IMR-90 (cell line): ENCODE measurements at regions not wholly inside any gene's neighbourhood (a gene's known extent, or its start where the extent isn't known, plus 50 kb on each side); places are given as distances from the start of the nearest gene placed in this dataset.

Experiments used
- ATAC-seq: fragments of 200-7000 bp; cut with Tn5 transposase; 2 replicates; pipeline ENCODE4 v1.9.1; 2020; ENCODE audit warnings: low read depth, mild to moderate bottlenecking, moderate library complexity
- BruUV-seq: library from RNA; stranded (reverse); fragments of 400-500 nt; replicated peaks from 2 replicates; lab custom pipeline; 2021; lab: Mats Ljungman, UMichigan
- CTCF ChIA-PET: fragments of 300-600 bp; formaldehyde crosslinking; extraction: SDS; loops from one replicate; lab custom pipeline; 2021; ENCODE audit warnings: antibody characterized with exemption; lab: Yijun Ruan, JAX
- POLR2A ChIA-PET: fragments of 300-600 bp; sonication (Branson Sonifier 250); formaldehyde crosslinking; loops from one replicate; lab custom pipeline; 2022; ENCODE audit warnings: antibody characterized with exemption; ENCODE audit not compliant: unreplicated experiment; lab: Charles Lee
- DNase-seq: peaks from one replicate; pipeline ENCODE4 v3.0.0; 2013
- H2AFZ ChIP-seq: replicated peaks from 2 replicates; pipeline ENCODE3; 2013; ENCODE audit warnings: low read length, mild to moderate bottlenecking; ENCODE audit not compliant: poor library complexity
- H2AK5ac ChIP-seq: 2 replicates; pipeline ENCODE4 v1.6.1; 2013; ENCODE audit warnings: low read depth, low read length, inconsistent platforms
- H2AK9ac ChIP-seq: replicated peaks from 2 replicates; pipeline ENCODE3; 2013; ENCODE audit warnings: mild to moderate bottlenecking, low read depth, low read length, moderate library complexity; ENCODE audit not compliant: poor library complexity
- H2BK120ac ChIP-seq: 2 replicates; pipeline ENCODE4 v1.6.1; 2013; ENCODE audit warnings: low read depth, low read length, inconsistent platforms
- H2BK15ac ChIP-seq: 3 replicates; pipeline ENCODE4 v1.6.1; 2013; ENCODE audit warnings: low read depth, low read length, inconsistent platforms
- H2BK20ac ChIP-seq: 2 replicates; pipeline ENCODE4 v1.6.1; 2013; ENCODE audit warnings: low read depth, mild to moderate bottlenecking, inconsistent platforms, low read length, moderate library complexity
- H2BK5ac ChIP-seq: 2 replicates; pipeline ENCODE4 v1.6.1; 2013; ENCODE audit warnings: mild to moderate bottlenecking, low read depth, low read length, inconsistent platforms; ENCODE audit not compliant: poor library complexity, severe bottlenecking
- H3K14ac ChIP-seq: replicated peaks from 2 replicates; pipeline ENCODE4 v1.6.1; 2013; ENCODE audit warnings: low read depth, low read length, inconsistent platforms
- H3K18ac ChIP-seq: 2 replicates; pipeline ENCODE4 v1.6.1; 2013; ENCODE audit warnings: low read depth, low read length, control low read depth
- H3K23ac ChIP-seq: 2 replicates; pipeline ENCODE4 v1.6.1; 2013; ENCODE audit warnings: low read depth, low read length, inconsistent platforms
- H3K27ac ChIP-seq: 2 replicates; pipeline ENCODE4 v1.5.1; 2013; ENCODE audit warnings: mild to moderate bottlenecking, control low read depth, low read length; ENCODE audit not compliant: insufficient read depth
- H3K27me3 ChIP-seq: 2 replicates; pipeline ENCODE4 v1.6.1; 2013; ENCODE audit warnings: low read length; ENCODE audit not compliant: control insufficient read depth, insufficient read depth
- H3K36me3 ChIP-seq: 2 replicates; pipeline ENCODE4 v1.6.1; 2013; ENCODE audit warnings: low read length, mixed read lengths; ENCODE audit not compliant: control insufficient read depth, insufficient read depth
- H3K4ac ChIP-seq: 2 replicates; pipeline ENCODE4 v1.6.1; 2013; ENCODE audit warnings: low read depth, low read length, inconsistent platforms
- H3K4me1 ChIP-seq: 2 replicates; pipeline ENCODE4 v1.6.1; 2013; ENCODE audit warnings: low read length, mixed read lengths; ENCODE audit not compliant: control insufficient read depth, insufficient read depth
- H3K4me2 ChIP-seq: 2 replicates; pipeline ENCODE4 v1.6.1; 2013; ENCODE audit warnings: low read depth, mild to moderate bottlenecking, control low read depth, low read length, moderate library complexity
- H3K4me3 ChIP-seq: 2 replicates; pipeline ENCODE4 v1.5.1; 2013; ENCODE audit warnings: low read depth, mild to moderate bottlenecking, control low read depth, low read length, moderate library complexity; ENCODE audit not compliant: insufficient read depth
- H3K56ac ChIP-seq: 2 replicates; pipeline ENCODE4 v1.6.1; 2013; ENCODE audit warnings: low read length, inconsistent platforms; ENCODE audit not compliant: insufficient read depth; ENCODE audit errors: extremely low read depth
- H3K79me1 ChIP-seq, 2 experiments: 2 replicates each; pipeline ENCODE4 v1.6.1; 2013; ENCODE audit warnings: low read length in 2 of 2, inconsistent platforms in 1 of 2, low read depth in 1 of 2
- H3K9ac ChIP-seq: 2 replicates; pipeline ENCODE4 v1.6.1; 2013; ENCODE audit warnings: low read depth, low read length, control low read depth
- H3K9me1 ChIP-seq: 2 replicates; pipeline ENCODE4 v1.6.1; 2013; ENCODE audit warnings: low read length, inconsistent platforms; ENCODE audit not compliant: insufficient read depth
- H3K9me3 ChIP-seq: 2 replicates; pipeline ENCODE4 v1.6.1; 2013; ENCODE audit warnings: low read length; ENCODE audit not compliant: control insufficient read depth, insufficient read depth
- H4K20me1 ChIP-seq: 2 replicates; pipeline ENCODE4 v1.6.1; 2013; ENCODE audit warnings: low read length, inconsistent platforms; ENCODE audit not compliant: insufficient read depth
- H4K5ac ChIP-seq: 2 replicates; pipeline ENCODE4 v1.6.1; 2013; ENCODE audit warnings: mild to moderate bottlenecking, low read depth, low read length, control low read depth
- H4K8ac ChIP-seq, 2 experiments: 2 replicates each; pipeline ENCODE4 v1.6.1; 2013; ENCODE audit warnings: low read depth in 2 of 2, low read length in 2 of 2, control low read depth in 1 of 2, inconsistent platforms in 1 of 2
- H4K91ac ChIP-seq: 2 replicates; pipeline ENCODE4 v1.6.1; 2013; ENCODE audit warnings: low read depth, low read length, inconsistent platforms; ENCODE audit not compliant: insufficient read depth
- BHLHE40 ChIP-seq: fragments of 150-350 bp; IDR thresholded peaks from 2 replicates; pipeline ENCODE4 v1.6.1; 2016; ENCODE audit warnings: mild to moderate bottlenecking, low read depth, low read length
- RFX5 ChIP-seq: IDR thresholded peaks from 2 replicates; pipeline ENCODE4 v1.8.0; 2012; ENCODE audit warnings: low read depth, mild to moderate bottlenecking, low read length, moderate library complexity
- WGBS, 2 experiments: methylation state at CpG; one replicate each; pipeline versions ENCODE4 v1.1.5 to v1.1.7; 2013; ENCODE audit warnings: missing lambda C conversion rate in 2 of 2; ENCODE audit not compliant: insufficient read length in 1 of 2; ENCODE audit errors: extremely low coverage in 2 of 2; 5-methylcytosine and 5-hydroxymethylcytosine counted together
- dilution Hi-C: fragments of 300-500 bp; cut with HindIII; formaldehyde crosslinking; loops from one replicate; pipeline ENCODE4 v1.14.3; 2018; ENCODE audit warnings: low sequenced_read_pairs; ENCODE audit not compliant: unreplicated experiment
- in situ Hi-C: fragments of 300-500 bp; cut with MboI; formaldehyde crosslinking; loops from 3 replicates; pipeline ENCODE4 v1.14.3; 2019; ENCODE audit warnings: low sequenced_read_pairs, inconsistent platforms, mixed read lengths
- intact Hi-C: fragments of 100-400 bp; cut with micrococcal nuclease; formaldehyde crosslinking; loops from 2 replicates; pipeline ENCODE4 v1.10.0; 2022

DNA sequence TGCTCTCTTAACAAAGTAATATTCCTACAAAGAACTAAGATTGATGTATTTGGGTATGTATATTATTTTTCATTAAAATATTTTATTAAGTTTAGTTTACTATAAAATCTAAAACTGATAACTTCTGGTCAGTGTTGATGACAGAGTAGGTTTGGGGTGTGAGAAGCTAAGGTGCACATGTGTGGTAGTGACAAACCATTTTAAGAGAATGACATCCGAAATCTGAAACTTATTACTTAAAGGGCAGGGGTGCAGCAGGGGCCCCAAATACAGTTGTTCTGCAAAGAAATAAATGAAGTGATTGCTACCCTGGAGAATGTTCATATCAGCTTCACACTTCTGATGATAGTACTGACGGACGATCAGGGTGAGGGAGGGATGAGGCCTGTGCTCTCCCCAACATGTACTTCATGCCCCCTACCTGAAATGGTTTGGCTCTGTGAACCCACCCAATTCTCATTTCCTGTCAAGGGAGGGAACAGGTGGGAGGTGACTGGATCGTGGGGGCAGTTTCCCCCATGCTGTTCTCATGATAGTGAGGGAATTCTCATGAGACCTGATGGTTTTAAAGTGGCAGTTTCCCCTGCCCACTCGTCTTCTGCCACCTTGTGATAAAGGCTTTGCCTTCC is 125.3 kb upstream of the RFX3 start:
- Histone ChIP-seq H3K4ac (no peak overlapping the region), H3K4me3 (no peak overlapping the region), H3K4me1 (no peaks in the 10 kb centered on the region), H3K79me1 (no peaks in the 10 kb centered on the region), H3K14ac (no peak overlapping the region), H2BK120ac (no peak overlapping the region), H3K56ac (no peak overlapping the region), H2BK20ac (no peak overlapping the region), H2AK9ac (no peak overlapping the region), H4K20me1 (no peaks in the 10 kb centered on the region), H4K8ac (no peak overlapping the region), H2AFZ (no peak overlapping the region), H2AK5ac (no peak overlapping the region), H3K9me3 (no peaks in the 10 kb centered on the region), H3K23ac (no peak overlapping the region), H3K27ac (no peak overlapping the region), H2BK5ac (no peak overlapping the region), H3K27me3 (peaks cover 2% of the 10 kb centered on the region; the same call in 1 of the 2 replicates), H4K91ac (no peak overlapping the region), H3K9me1 (no peaks in the 10 kb centered on the region), H3K18ac (no peak overlapping the region), H4K5ac (no peak overlapping the region), H3K4me2 (no peak overlapping the region), H2BK15ac (no peak overlapping the region), H3K9ac (no peak overlapping the region), H3K36me3 (no peaks in the 10 kb centered on the region)
- no CpG with 5 or more reads among the region's 5 CpGs for WGBS, 2 experiments
- no TSS peak for BruUV-seq
- POLR2A ChIA-PET, result no interaction called here
- CTCF ChIA-PET, result no interaction called here
- TF ChIP-seq BHLHE40 (no peak), RFX5 (no peak)
- DNase-seq (no peak), ATAC-seq (no peak)
- in situ Hi-C loops, result no loop called here
- intact Hi-C loops, result no loop called here
- dilution Hi-C loops, result no loop called here
